Esophagus squamous epithelium (tissue), 5 donors: ENCODE measurements at regions not wholly inside any gene's neighbourhood (a gene's known extent, or its start where the extent isn't known, plus 50 kb on each side); places are given as distances from the start of the nearest gene placed in this dataset.

Source experiments
- DNase-seq: peaks from one replicate; lab custom pipeline; 2025; lab: John Stamatoyannopoulos, UW
- H3K27ac ChIP-seq, 4 donors: fragments of 200-600 bp; sonication (generic); one replicate each; pipeline ENCODE4 v1.5.1; 2016 to 2019; ENCODE audit warnings: mild to moderate bottlenecking in 1 of 4
- H3K27me3 ChIP-seq, 4 donors: fragments of 200-600 bp; sonication (generic); 1 replicate in 3 of 4; 2 replicates in 1 of 4; pipeline versions ENCODE4 v1.5.1 to v1.6.0; 2017 to 2021; ENCODE audit warnings: antibody characterized with exemption in 1 of 4
- H3K36me3 ChIP-seq, 3 donors: fragments of 200-600 bp; sonication (generic); one replicate each; pipeline ENCODE4 v1.5.1; 2016 to 2019
- H3K4me1 ChIP-seq, 3 donors: fragments of 200-600 bp; sonication (generic); one replicate each; pipeline ENCODE4 v1.5.1; 2017 to 2019
- H3K4me3 ChIP-seq, 4 donors: fragments of 200-600 bp; sonication (generic); 1 replicate in 3 of 4; 2 replicates in 1 of 4; pipeline ENCODE4 v1.5.1; 2016 to 2019; ENCODE audit warnings: mild to moderate bottlenecking in 2 of 4, moderate library complexity in 1 of 4
- H3K9me3 ChIP-seq, 3 donors: fragments of 200-600 bp; sonication (generic); one replicate each; pipeline ENCODE4 v1.5.1; 2016 to 2019
- POLR2A ChIP-seq, 4 donors: fragments of 450-650 bp; IDR thresholded peaks; one replicate each; pipeline ENCODE4 v1.6.1; 2017; ENCODE audit warnings: antibody characterized with exemption in 4 of 4, mild to moderate bottlenecking in 4 of 4, moderate library complexity in 3 of 4
- WGBS, 2 donors: methylation state at CpG; one replicate each; pipeline ENCODE4 v1.1.5; 2018; 5-methylcytosine and 5-hydroxymethylcytosine counted together
- intact Hi-C: fragments of 100-400 bp; cut with DNase I; formaldehyde crosslinking; loops from one replicate; pipeline ENCODE4 v1.15.0; 2022
- TF ChIP-seq, protein P1 (sequence below), 6 experiments: fragments of 450-650 bp in 4 of 6; fragments of 200-600 bp in 2 of 6; sonication (generic) in 2 of 6; IDR thresholded peaks; one replicate each; pipeline ENCODE4 v1.5.1; 2016 to 2019; ENCODE audit warnings: antibody characterized with exemption in 6 of 6, mild to moderate bottlenecking in 4 of 6, moderate library complexity in 4 of 6
- donor health status: DM: yes; HTN: yes; CAD: no.

DNA sequence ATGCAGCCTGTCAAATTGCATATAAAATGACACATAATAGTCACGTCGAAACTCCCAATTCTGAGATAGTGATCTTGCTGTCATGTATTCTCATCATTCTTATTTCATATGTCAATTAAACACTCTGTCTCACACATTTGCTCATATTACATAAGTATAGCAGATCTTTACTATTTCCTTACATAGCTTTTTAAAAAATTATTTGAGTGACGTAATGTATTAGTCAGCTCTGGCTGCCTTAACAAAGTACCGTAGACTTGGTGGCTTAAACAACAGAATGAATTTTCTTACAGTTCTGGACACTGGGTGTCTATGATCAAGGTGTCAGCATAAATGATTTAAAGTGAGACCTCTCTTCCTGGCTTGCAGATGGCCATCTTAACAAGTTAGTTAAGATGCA lies 1032.3 kb upstream of the NRXN1 start:
- intact Hi-C loops = no loop called here
- WGBS, 2 donors = 87 to 96% methylated on average over 4 of the region's 4 CpGs
- Histone ChIP-seq H3K4me1 (no peaks in the 10 kb centered on the region), H3K9me3 (peaks cover 0 to 3% (median 0%) of the 10 kb centered on the region in 3 donors), H3K36me3 (no peaks in the 10 kb centered on the region), H3K27me3 (no peaks in the 10 kb centered on the region), H3K4me3 (no peak overlapping the region), H3K27ac (no peak overlapping the region)
- TF ChIP-seq, protein P1, sequence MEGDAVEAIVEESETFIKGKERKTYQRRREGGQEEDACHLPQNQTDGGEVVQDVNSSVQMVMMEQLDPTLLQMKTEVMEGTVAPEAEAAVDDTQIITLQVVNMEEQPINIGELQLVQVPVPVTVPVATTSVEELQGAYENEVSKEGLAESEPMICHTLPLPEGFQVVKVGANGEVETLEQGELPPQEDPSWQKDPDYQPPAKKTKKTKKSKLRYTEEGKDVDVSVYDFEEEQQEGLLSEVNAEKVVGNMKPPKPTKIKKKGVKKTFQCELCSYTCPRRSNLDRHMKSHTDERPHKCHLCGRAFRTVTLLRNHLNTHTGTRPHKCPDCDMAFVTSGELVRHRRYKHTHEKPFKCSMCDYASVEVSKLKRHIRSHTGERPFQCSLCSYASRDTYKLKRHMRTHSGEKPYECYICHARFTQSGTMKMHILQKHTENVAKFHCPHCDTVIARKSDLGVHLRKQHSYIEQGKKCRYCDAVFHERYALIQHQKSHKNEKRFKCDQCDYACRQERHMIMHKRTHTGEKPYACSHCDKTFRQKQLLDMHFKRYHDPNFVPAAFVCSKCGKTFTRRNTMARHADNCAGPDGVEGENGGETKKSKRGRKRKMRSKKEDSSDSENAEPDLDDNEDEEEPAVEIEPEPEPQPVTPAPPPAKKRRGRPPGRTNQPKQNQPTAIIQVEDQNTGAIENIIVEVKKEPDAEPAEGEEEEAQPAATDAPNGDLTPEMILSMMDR (IDR thresholded peaks at IDR 0.05) = no peak
- no peak for TF ChIP-seq POLR2A (IDR thresholded peaks at IDR 0.05)
- no peak for DNase-seq

DNA sequence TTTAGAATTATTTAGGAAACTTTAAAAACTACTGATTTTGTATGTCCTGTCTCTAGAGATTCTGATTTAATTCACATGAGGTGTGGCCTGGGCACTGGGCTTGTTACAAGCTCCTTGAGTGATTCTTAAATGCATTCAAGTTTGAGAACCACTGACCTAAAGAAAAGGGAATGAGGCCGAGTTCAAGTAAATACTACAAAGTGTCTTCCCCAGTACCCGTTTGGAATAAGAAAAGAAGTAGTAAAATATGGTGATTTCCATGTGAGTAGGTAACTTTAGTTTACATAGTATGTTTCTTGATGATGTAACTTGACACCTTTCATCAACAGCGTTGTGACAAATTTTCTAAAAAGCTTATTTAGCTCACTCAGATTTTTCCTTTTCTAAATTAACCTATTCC lies 1022.9 kb upstream of the NRXN1 start:
- H3K4me3 ChIP-seq = no peak overlapping the region
- intact Hi-C loops = no loop called here
- no peak for DNase-seq
- TF ChIP-seq POLR2A (IDR thresholded peaks at IDR 0.05) = no peak
- TF ChIP-seq, protein P1 (IDR thresholded peaks at IDR 0.05) = no peak
- H3K36me3 ChIP-seq = no peaks in the 10 kb centered on the region
- 28 to 42% methylated on average over 3 of the region's 3 CpGs for WGBS, 2 donors
- no peaks in the 10 kb centered on the region for H3K4me1 ChIP-seq
- H3K27ac ChIP-seq = no peak overlapping the region
- H3K9me3 ChIP-seq = peaks cover 0 to 3% (median 0%) of the 10 kb centered on the region in 3 donors
- H3K27me3 ChIP-seq = no peaks in the 10 kb centered on the region

DNA sequence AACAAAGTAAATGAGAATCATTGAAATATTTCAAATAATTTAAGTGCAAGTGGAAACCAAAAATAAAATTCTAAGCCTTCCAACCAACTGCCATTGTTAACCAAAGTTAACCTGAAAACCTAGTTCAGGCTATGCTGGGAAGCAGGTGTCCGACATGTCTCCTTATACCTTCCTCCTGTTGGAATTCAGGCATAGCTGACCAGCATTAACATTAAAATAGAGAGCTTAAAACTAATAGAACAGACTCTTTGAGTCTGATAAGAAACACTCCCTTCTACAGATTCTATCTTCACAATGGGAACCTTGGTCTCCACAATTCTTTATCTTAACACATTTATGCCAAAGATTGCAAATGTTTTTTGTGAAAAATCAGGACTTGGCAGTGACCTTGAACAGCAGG lies 1004.9 kb upstream of the NRXN1 start:
- intact Hi-C loops = no loop called here

DNA sequence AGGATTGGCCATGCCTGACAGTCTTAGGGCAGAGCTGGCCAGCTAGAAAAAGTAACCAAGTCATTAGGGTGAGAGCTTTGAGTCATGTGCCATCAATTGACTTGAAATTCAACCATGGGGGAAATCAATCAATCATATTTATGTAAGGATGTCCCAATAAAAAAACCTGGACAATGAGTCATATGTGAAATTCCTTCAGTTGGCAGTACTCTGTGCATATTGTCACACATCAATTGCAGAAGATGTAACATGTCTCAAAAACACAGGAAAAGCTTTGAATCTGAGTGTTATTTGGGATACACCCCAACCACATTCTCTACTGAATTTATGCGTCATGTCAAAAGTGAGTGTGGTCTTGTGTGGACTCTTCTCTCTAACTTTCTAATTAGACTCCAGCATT lies 1004.1 kb upstream of the NRXN1 start:
- Histone ChIP-seq H3K27ac (no peak overlapping the region), H3K4me1 (no peaks in the 10 kb centered on the region), H3K27me3 (no peaks in the 10 kb centered on the region), H3K4me3 (no peak overlapping the region), H3K9me3 (no peaks in the 10 kb centered on the region), H3K36me3 (no peaks in the 10 kb centered on the region)
- TF ChIP-seq POLR2A (IDR thresholded peaks at IDR 0.05) = no peak
- TF ChIP-seq, protein P1 (IDR thresholded peaks at IDR 0.05) = no peak
- intact Hi-C loops = no loop called here
- 92 to 95% methylated on average over 1 of the region's 1 CpG for WGBS, 2 donors
- DNase-seq = no peak

More for the DNA sequence above, 1004.9 kb upstream of the NRXN1 start:
- H3K36me3 ChIP-seq = no peaks in the 10 kb centered on the region
- no peak for DNase-seq
- no peaks in the 10 kb centered on the region for H3K9me3 ChIP-seq
- no peaks in the 10 kb centered on the region for H3K27me3 ChIP-seq
- H3K4me3 ChIP-seq = no peak overlapping the region
- no peak overlapping the region for H3K27ac ChIP-seq
- 52 to 56% methylated on average over 1 of the region's 1 CpG for WGBS, 2 donors
- no peak for TF ChIP-seq POLR2A (IDR thresholded peaks at IDR 0.05)
- TF ChIP-seq, protein P1 (IDR thresholded peaks at IDR 0.05) = no peak
- H3K4me1 ChIP-seq = no peaks in the 10 kb centered on the region

DNA sequence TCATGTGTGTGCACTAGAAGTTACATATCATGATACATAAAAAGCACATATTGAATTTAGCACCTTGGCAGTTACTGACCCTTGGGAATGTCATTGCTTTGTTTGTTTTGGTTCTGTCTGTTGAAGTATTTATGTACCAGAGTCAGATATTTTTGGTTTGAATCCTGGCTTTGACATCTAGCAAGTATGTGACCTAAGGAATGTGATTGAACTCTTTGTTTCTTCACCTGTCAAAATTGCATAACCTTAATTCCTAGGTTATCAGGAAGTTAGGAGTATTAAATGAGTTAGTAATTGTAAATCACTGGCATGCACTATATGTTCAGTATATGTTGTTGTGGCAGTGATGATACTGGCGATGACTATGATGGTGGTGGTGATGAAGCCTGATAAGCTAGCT lies 1003.5 kb upstream of the NRXN1 start:
- DNase-seq = no peak

DNA sequence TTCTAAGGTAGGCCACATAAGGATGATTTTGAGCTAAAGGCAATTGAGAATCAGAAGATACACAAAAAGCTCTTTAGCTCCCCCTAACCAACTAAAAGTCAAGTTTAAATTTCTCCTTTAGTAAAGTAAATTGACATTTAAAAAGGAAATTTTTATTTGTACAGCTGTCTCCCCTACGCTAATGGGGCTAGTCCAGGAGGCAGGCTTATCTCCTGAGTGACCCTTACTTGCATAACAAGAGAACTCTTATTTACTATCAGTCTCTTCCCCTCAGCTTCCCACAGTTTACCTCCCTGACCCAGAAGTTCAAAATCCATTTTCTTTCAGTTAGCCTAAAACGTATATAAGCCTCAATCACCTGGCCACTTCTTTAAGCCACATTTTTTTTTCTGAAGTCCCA lies 1002.8 kb upstream of the NRXN1 start:
- DNase-seq = no peak

More for the DNA sequence above, 1003.5 kb upstream of the NRXN1 start:
- H3K4me1 ChIP-seq = no peaks in the 10 kb centered on the region
- TF ChIP-seq POLR2A (IDR thresholded peaks at IDR 0.05) = no peak
- H3K27me3 ChIP-seq = no peaks in the 10 kb centered on the region
- H3K36me3 ChIP-seq = no peaks in the 10 kb centered on the region
- no peaks in the 10 kb centered on the region for H3K9me3 ChIP-seq
- 75 to 88% methylated on average over 1 of the region's 1 CpG for WGBS, 2 donors
- intact Hi-C loops = no loop called here
- no peak overlapping the region for H3K4me3 ChIP-seq
- no peak overlapping the region for H3K27ac ChIP-seq

More for the DNA sequence above, 1002.8 kb upstream of the NRXN1 start:
- Histone ChIP-seq H3K9me3 (no peaks in the 10 kb centered on the region), H3K4me3 (no peak overlapping the region), H3K36me3 (no peaks in the 10 kb centered on the region), H3K4me1 (no peaks in the 10 kb centered on the region), H3K27ac (no peak overlapping the region), H3K27me3 (no peaks in the 10 kb centered on the region)
- TF ChIP-seq, protein P1 (IDR thresholded peaks at IDR 0.05) = no peak
- no peak for TF ChIP-seq POLR2A (IDR thresholded peaks at IDR 0.05)
- intact Hi-C loops = no loop called here
- WGBS, 2 donors = 38 to 59% methylated on average over 2 of the region's 2 CpGs
